ENCODE measurements at regions not wholly inside any gene's neighbourhood (a gene's known extent, or its start where the extent isn't known, plus 50 kb on each side); places are given as distances from the start of the nearest gene placed in this dataset.

GRCh38 chr12:18905134-18905533, 167.2 kb downstream of the CAPZA3 start:
- no peak for DNase-seq

GRCh38 chr12:18906395-18906794, 168.5 kb downstream of the CAPZA3 start:
- no peak for DNase-seq

- DNase-seq, result no peak
Observed at GRCh38 chr12:18907127-18907526, 169.2 kb downstream of the CAPZA3 start.

- DNase-seq, result no peak
Observed at GRCh38 chr12:18907728-18908127, 169.8 kb downstream of the CAPZA3 start.

GRCh38 chr12:18908191-18908590, 170.3 kb downstream of the CAPZA3 start:
- DNase-seq, result no peak

GRCh38 chr12:18919871-18920511, 182.1 kb downstream of the CAPZA3 start:
- no peak for DNase-seq

GRCh38 chr12:18922851-18923250, 184.9 kb downstream of the CAPZA3 start:
- DNase-seq, result no peak

GRCh38 chr12:18923721-18924120, 185.8 kb downstream of the CAPZA3 start:
- DNase-seq, result no peak

- no peak for DNase-seq
Observed at GRCh38 chr12:18926188-18926587, 188.3 kb downstream of the CAPZA3 start.

- DNase-seq, result no peak
Observed at GRCh38 chr12:18932211-18932610, 194.3 kb downstream of the CAPZA3 start.

- no peak for DNase-seq
Observed at GRCh38 chr12:18932715-18933114, 194.8 kb downstream of the CAPZA3 start.

- no peak for DNase-seq
Observed at GRCh38 chr12:18935371-18935965, 194.1 kb upstream of the PLEKHA5 start.

GRCh38 chr12:18939051-18939450, 190.5 kb upstream of the PLEKHA5 start:
- DNase-seq, result no peak

GRCh38 chr12:18942669-18943068, 186.9 kb upstream of the PLEKHA5 start:
- no peak for DNase-seq

GRCh38 chr12:18943200-18943599, 186.3 kb upstream of the PLEKHA5 start:
- no peak for DNase-seq

- no peak for DNase-seq
Observed at GRCh38 chr12:18946106-18946505, 183.4 kb upstream of the PLEKHA5 start.

GRCh38 chr12:18951218-18951617, 178.3 kb upstream of the PLEKHA5 start:
- no peak for DNase-seq

- no peak for DNase-seq
Observed at GRCh38 chr12:18953505-18953904, 176.0 kb upstream of the PLEKHA5 start.

- DNase-seq, result no peak
Observed at GRCh38 chr12:18955594-18955993, 173.9 kb upstream of the PLEKHA5 start.

GRCh38 chr12:18965203-18965602, 164.3 kb upstream of the PLEKHA5 start:
- DNase-seq, result no peak

- DNase-seq, result no peak
Observed at GRCh38 chr12:18966954-18967353, 162.6 kb upstream of the PLEKHA5 start.

- no peak for DNase-seq
Observed at GRCh38 chr12:18967814-18968213, 161.7 kb upstream of the PLEKHA5 start.

- no peak for DNase-seq
Observed at GRCh38 chr12:18969512-18969911, 160.0 kb upstream of the PLEKHA5 start.

GRCh38 chr12:18970603-18971002, 158.9 kb upstream of the PLEKHA5 start:
- no peak for DNase-seq

- DNase-seq, result no peak
Observed at GRCh38 chr12:18971932-18972331, 157.6 kb upstream of the PLEKHA5 start.
